HEK293T (cell line): ENCODE measurements at regions not wholly inside any gene's neighbourhood (a gene's known extent, or its start where the extent isn't known, plus 50 kb on each side); places are given as distances from the start of the nearest gene placed in this dataset.
"Not testable (repeated sequence)": the region's sequence is repeated elsewhere in the genome, so short reads cannot be mapped to it uniquely, and the experiment has no call there.

Experiments used
- ARNT ChIP-seq: fragments of 450-650 bp; IDR thresholded peaks from 2 replicates; pipeline ENCODE4 v1.6.1; 2017; ENCODE audit warnings: mild to moderate bottlenecking
- BHLHE40 ChIP-seq: fragments of 450-650 bp; IDR thresholded peaks from 2 replicates; pipeline ENCODE4 v1.6.1; 2016; ENCODE audit warnings: mild to moderate bottlenecking, moderate library complexity, borderline replicate concordance
- CTBP1 ChIP-seq: fragments of 450-650 bp; IDR thresholded peaks from 2 replicates; pipeline ENCODE4 v1.6.1; 2016; ENCODE audit warnings: borderline replicate concordance
- FOXA1 ChIP-seq: fragments of 450-650 bp; IDR thresholded peaks from 2 replicates; pipeline ENCODE4 v1.6.1; 2016; ENCODE audit warnings: mild to moderate bottlenecking
- FOXK2 ChIP-seq: fragments of 450-650 bp; IDR thresholded peaks from 2 replicates; pipeline ENCODE4 v1.6.1; 2016; ENCODE audit warnings: mild to moderate bottlenecking
- NFRKB ChIP-seq: fragments of 450-650 bp; IDR thresholded peaks from 2 replicates; pipeline ENCODE4 v1.6.1; 2016; ENCODE audit warnings: mild to moderate bottlenecking, moderate library complexity
- SUZ12 ChIP-seq: fragments of 450-650 bp; IDR thresholded peaks from 2 replicates; pipeline ENCODE4 v1.6.1; 2016; ENCODE audit warnings: mild to moderate bottlenecking

DNA sequence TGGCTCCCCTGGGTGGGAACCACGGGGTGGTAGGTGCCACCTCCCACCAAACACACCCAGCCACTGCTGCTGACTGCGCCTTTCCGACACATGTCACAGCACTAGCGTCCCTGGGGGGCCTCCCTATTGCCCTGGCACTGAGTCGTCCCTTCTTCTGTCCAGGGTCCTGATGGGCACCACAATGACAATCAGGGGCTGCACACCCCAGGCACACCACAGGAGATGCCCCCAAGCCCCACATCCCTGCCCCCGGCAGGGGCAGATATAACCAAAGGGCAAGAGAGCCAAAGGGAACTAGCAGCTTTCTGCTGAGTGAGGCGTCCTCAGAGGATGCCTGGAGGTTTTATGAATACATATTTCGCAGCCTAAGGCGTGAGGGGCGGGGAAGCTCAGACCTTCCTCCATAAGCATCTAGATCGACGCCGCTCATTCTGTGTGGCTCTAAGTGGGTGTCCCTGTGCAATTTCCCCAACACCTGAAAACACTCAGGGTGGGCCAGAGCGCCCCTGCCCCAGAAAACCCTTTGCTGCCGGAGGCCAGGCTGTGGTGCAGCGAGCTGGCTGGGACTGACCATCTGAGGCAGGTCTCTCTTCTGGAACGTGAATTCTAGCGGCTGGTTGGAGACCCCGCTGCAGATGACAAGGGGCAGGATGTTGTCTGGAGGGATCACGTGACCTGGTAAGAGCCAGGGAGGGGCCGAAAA lies 186.7 kb downstream of the KLRB1 start:
- TF ChIP-seq FOXK2, SUZ12, FOXA1, BHLHE40, CTBP1, NFRKB, ARNT: not testable (repeated sequence)
